T-helper 2 cell treated with Interferon-gamma antibody and Interleukin-4, amounts not matched to agents 5 μg/mL and 100 μg/mL, for 36 hours (primary cell): ENCODE measurements at regions not wholly inside any gene's neighbourhood (a gene's known extent, or its start where the extent isn't known, plus 50 kb on each side); places are given as distances from the start of the nearest gene placed in this dataset.
"Not testable (repeated sequence)": the region's sequence is repeated elsewhere in the genome, so short reads cannot be mapped to it uniquely, and the experiment has no call there.

Source experiments
- DNase-seq: peaks from one replicate; pipeline ENCODE4 v3.0.0; 2021; ENCODE audit warnings: low spot score
- H3K27ac Mint-ChIP-seq: one replicate; pipeline ENCODE4 v1.8.0; 2021; ENCODE audit warnings: mild to moderate bottlenecking, mixed read lengths
- H3K27me3 Mint-ChIP-seq: one replicate; pipeline ENCODE4 v1.8.0; 2021; ENCODE audit warnings: low read depth, mixed read lengths
- H3K36me3 Mint-ChIP-seq: one replicate; pipeline ENCODE4 v1.8.0; 2021; ENCODE audit warnings: low read depth, mixed read lengths
- H3K4me1 Mint-ChIP-seq: one replicate; pipeline ENCODE4 v1.8.0; 2021; ENCODE audit warnings: low read depth, mixed read lengths
- H3K4me3 Mint-ChIP-seq: one replicate; pipeline ENCODE4 v1.8.0; 2022; ENCODE audit warnings: mild to moderate bottlenecking, moderate library complexity, mixed read lengths
- H3K9me3 Mint-ChIP-seq: one replicate; pipeline ENCODE4 v1.8.0; 2021; ENCODE audit warnings: mixed read lengths

DNA sequence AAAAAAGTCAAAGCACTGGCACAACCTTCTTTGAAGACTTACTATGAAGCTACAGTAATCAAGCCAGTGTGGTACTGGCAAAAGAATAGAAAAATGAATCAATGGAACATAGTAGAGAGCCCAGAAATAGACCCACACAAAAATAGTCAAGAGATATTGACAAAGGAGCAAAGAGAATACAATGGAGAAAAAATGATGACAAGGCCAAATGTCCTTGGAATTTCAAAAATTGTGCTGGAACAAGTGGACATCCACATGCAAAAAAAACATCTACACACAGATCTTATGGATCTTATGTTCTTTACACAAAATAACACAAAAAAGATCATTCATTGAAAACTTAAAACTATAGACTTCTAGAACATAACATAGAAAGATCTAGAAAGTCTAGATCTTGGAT, 1379.7 kb upstream of the SEL1L start:
- Mint-ChIP-seq H3K27me3 (no peaks in the 10 kb centered on the region), H3K4me1 (no peaks in the 10 kb centered on the region), H3K9me3 (peaks cover 31% of the 10 kb centered on the region)

GRCh38 chr14:82915381-82915780, 1381.7 kb upstream of the SEL1L start:
- Mint-ChIP-seq H3K4me3 (no peak overlapping the region), H3K9me3 (peaks cover 25% of the 10 kb centered on the region), H3K36me3 (no peaks in the 10 kb centered on the region), H3K4me1 (no peaks in the 10 kb centered on the region), H3K27ac (no peak overlapping the region), H3K27me3 (no peaks in the 10 kb centered on the region)
- no peak for DNase-seq

More for the DNA sequence above, 1379.7 kb upstream of the SEL1L start:
- Mint-ChIP-seq H3K4me3 (no peak overlapping the region), H3K27ac (no peak overlapping the region), H3K36me3 (no peaks in the 10 kb centered on the region)
- no peak for DNase-seq

GRCh38 chr14:82935691-82936090, 1402.0 kb upstream of the SEL1L start:
- DNase-seq: no peak
- H3K27ac Mint-ChIP-seq: no peak overlapping the region

DNA sequence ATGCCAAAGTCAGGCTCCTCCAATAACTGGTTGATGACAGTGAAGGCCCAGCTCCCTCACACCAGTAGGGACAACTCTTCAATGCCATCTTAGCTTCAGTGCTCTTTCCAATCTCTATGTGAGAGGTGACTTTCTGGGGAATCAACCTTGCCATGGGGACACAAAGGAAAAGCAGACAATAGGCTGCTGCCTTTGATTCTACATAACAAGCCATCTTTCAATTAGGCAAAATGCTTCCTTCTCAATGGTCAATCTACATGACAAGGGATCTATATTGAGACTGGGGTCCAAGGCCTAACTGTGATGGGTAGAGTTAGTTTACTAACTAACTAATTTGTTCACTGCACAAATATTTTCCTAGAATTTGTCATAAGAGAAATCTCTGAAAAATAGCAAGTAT, 1417.5 kb upstream of the SEL1L start:
- H3K27me3 Mint-ChIP-seq: no peaks in the 10 kb centered on the region
- peaks cover 28% of the 10 kb centered on the region for H3K9me3 Mint-ChIP-seq
- H3K4me3 Mint-ChIP-seq: no peak overlapping the region
- no peak for DNase-seq
- no peak overlapping the region for H3K27ac Mint-ChIP-seq
- no peaks in the 10 kb centered on the region for H3K4me1 Mint-ChIP-seq
- H3K36me3 Mint-ChIP-seq: no peaks in the 10 kb centered on the region

More at GRCh38 chr14:82935691-82936090, 1402.0 kb upstream of the SEL1L start:
- Mint-ChIP-seq H3K36me3 (no peaks in the 10 kb centered on the region), H3K9me3 (peaks cover 39% of the 10 kb centered on the region), H3K27me3 (no peaks in the 10 kb centered on the region), H3K4me1 (no peaks in the 10 kb centered on the region), H3K4me3 (no peak overlapping the region)

DNA sequence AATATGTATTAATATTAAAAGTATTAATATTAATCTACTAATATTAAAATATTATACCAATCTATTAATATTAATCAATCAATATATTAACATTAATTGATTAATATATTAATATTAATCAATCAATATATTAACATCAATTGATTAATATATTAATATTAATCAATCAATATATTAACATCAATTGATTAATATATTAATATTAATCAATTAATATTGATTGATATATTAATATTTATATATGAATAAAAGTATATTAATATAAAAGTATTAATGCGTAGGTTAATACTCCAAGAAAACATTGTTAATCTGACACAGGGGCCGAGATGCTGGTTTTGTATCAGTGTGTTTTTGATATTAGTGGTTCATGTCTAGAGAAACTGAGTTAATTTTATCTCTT, 1430.1 kb upstream of the SEL1L start:
- peaks cover 35% of the 10 kb centered on the region for H3K9me3 Mint-ChIP-seq
- H3K4me1 Mint-ChIP-seq: no peaks in the 10 kb centered on the region
- DNase-seq: no peak
- H3K4me3 Mint-ChIP-seq: no peak overlapping the region
- no peaks in the 10 kb centered on the region for H3K36me3 Mint-ChIP-seq
- no peaks in the 10 kb centered on the region for H3K27me3 Mint-ChIP-seq
- no peak overlapping the region for H3K27ac Mint-ChIP-seq

DNA sequence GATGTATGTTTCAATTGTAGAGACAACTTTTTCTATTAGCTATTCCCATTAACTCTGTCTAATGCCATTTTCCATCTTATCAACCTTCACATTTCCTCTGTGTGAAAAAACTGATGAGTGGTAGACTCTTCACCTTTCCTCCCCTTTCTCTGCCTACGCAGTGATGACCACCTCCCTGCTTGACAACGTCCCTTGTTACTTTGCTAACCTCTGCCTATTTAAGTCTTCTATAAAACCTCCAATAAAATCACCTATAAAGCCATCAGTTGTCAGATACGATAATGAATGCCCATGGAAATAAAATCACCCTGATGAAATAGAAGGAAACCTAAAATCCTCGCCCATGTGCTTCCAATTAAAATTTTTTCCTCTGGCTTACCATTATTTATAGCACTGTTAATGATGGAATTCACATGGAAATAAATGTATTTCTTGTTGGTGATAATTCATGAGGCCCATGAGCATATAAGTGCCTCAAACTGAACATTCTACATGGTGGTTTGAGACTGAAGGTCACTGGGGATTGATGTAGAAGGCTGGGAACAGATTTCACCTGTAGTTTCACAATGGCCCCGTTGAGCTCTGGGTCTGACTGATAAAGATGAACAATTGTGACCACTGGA, 1454.0 kb upstream of the SEL1L start:
- no peaks in the 10 kb centered on the region for H3K27me3 Mint-ChIP-seq
- H3K4me1 Mint-ChIP-seq: no peaks in the 10 kb centered on the region
- no peak overlapping the region for H3K4me3 Mint-ChIP-seq
- no peaks in the 10 kb centered on the region for H3K36me3 Mint-ChIP-seq
- no peak overlapping the region for H3K27ac Mint-ChIP-seq
- H3K9me3 Mint-ChIP-seq: peaks cover 34% of the 10 kb centered on the region
- DNase-seq: no peak

DNA sequence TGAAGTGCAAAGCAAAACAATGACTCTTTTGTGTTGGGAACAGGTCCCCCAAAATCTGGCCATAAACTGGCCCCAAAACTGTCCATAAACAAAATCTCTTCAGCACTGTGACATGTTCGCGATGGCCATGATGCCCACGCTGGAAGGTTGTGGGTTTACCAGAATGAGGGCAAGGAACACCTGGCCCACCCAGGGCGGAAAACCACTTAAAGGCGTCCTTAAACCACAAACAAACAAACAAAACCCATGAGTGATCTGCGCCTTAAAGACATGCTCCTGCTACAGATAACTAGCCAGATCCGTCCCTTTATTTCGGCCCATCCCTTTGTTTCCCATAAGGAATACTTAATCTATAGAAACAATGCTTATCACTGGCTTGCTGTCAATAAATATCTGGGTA, 1460.9 kb upstream of the SEL1L start:
- DNase-seq, H3K4me1 Mint-ChIP-seq, H3K36me3 Mint-ChIP-seq, H3K4me3 Mint-ChIP-seq, H3K27me3 Mint-ChIP-seq, H3K27ac Mint-ChIP-seq: not testable (repeated sequence)
- H3K9me3 Mint-ChIP-seq: peaks cover 24% of the 10 kb centered on the region

DNA sequence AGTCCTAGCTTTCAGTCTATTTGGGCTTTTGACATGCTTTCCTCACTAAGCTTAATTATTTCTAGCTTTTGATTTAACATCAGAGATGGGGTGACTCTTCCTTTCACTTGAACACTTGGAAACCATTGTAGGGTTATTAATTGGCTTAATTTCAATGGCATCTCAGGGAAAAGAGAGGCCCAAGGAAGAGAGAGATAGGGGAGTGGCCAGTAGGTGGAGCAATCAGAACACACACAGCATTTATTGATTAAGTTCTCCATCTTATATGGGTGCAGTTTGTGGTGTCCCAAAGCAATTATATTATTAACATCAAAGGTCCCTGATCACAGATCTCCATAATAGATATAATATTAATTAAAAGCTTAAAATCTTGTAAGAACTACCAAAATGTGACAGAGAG, 1466.1 kb upstream of the SEL1L start:
- H3K9me3 Mint-ChIP-seq: peaks cover 29% of the 10 kb centered on the region
- no peaks in the 10 kb centered on the region for H3K27me3 Mint-ChIP-seq
- no peak overlapping the region for H3K27ac Mint-ChIP-seq
- DNase-seq: no peak
- H3K4me3 Mint-ChIP-seq: no peak overlapping the region
- no peaks in the 10 kb centered on the region for H3K4me1 Mint-ChIP-seq
- H3K36me3 Mint-ChIP-seq: no peaks in the 10 kb centered on the region

- peaks cover 40% of the 10 kb centered on the region for H3K9me3 Mint-ChIP-seq
- H3K27me3 Mint-ChIP-seq: no peaks in the 10 kb centered on the region
- no peak overlapping the region for H3K4me3 Mint-ChIP-seq
- DNase-seq: no peak
- no peaks in the 10 kb centered on the region for H3K4me1 Mint-ChIP-seq
- no peak overlapping the region for H3K27ac Mint-ChIP-seq
- H3K36me3 Mint-ChIP-seq: no peaks in the 10 kb centered on the region
Observed at GRCh38 chr14:83004456-83005006, 1470.9 kb upstream of the SEL1L start.

GRCh38 chr14:83006121-83006670, 1472.5 kb upstream of the SEL1L start:
- Mint-ChIP-seq H3K36me3 (no peaks in the 10 kb centered on the region), H3K27me3 (no peaks in the 10 kb centered on the region)

GRCh38 chr14:83007052-83007451, 1473.4 kb upstream of the SEL1L start:
- not testable (repeated sequence) for H3K36me3 Mint-ChIP-seq, H3K27me3 Mint-ChIP-seq, H3K4me1 Mint-ChIP-seq, H3K4me3 Mint-ChIP-seq, DNase-seq, H3K27ac Mint-ChIP-seq
- H3K9me3 Mint-ChIP-seq: peaks cover 44% of the 10 kb centered on the region

More at GRCh38 chr14:83006121-83006670, 1472.5 kb upstream of the SEL1L start:
- Mint-ChIP-seq H3K9me3 (peaks cover 42% of the 10 kb centered on the region), H3K4me3 (no peak overlapping the region), H3K27ac (no peak overlapping the region), H3K4me1 (no peaks in the 10 kb centered on the region)
- no peak for DNase-seq

DNA sequence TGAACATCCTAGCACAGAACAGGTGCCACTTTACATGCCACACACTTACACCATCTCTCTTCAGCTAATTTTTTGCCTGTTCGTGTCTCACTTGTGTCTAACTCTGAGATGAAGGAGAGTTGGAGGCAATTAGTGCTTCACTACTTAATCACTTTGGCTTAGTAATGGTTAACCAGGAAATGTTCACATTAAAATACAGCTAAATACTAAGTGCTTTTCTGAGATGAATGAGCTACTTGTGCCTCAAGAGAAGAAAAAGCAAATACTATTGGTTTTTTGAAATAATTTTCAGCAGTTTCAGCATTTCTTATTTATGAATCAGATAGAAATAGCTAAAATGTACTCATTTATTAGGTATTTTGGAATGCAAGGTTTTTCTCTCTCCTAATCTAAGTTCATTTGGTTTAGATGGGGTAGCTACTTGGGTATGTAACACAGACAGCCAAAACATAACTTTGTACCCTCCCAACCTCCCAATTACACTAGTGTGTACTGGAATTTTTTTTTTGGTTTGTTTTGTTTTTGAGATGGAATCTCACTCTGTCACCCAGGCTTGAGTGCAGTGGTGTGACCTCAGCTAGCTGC, 1474.1 kb upstream of the SEL1L start:
- Mint-ChIP-seq H3K27me3 (no peaks in the 10 kb centered on the region), H3K9me3 (peaks cover 42% of the 10 kb centered on the region), H3K27ac (no peak overlapping the region), H3K4me3 (no peak overlapping the region), H3K4me1 (no peaks in the 10 kb centered on the region), H3K36me3 (no peaks in the 10 kb centered on the region)
- no peak for DNase-seq

DNA sequence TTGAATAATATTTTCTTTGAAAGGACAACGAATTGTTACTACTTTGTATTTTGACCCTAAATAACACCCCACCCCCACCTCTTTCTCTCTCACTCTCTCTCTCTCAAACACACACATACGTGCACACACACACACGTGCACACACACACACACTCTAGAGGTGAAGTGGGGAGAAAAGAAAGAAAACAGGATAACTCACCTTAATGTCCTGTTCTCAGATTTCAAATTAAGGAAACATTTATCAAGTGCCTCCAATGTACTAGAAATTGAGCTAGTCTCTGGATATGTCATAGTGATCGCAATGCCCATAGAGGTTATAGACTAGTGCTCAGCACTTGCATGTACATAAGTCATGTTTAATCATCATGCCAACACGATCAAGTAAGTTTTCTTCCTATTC, 1483.6 kb upstream of the SEL1L start:
- H3K36me3 Mint-ChIP-seq: no peaks in the 10 kb centered on the region
- peaks cover 31% of the 10 kb centered on the region for H3K9me3 Mint-ChIP-seq
- H3K4me3 Mint-ChIP-seq: no peak overlapping the region
- H3K27me3 Mint-ChIP-seq: no peaks in the 10 kb centered on the region
- H3K27ac Mint-ChIP-seq: no peak overlapping the region
- no peaks in the 10 kb centered on the region for H3K4me1 Mint-ChIP-seq
- no peak for DNase-seq

GRCh38 chr14:83019744-83020414, 1486.2 kb upstream of the SEL1L start:
- DNase-seq: no peak
- H3K4me3 Mint-ChIP-seq: no peak overlapping the region
- peaks cover 29% of the 10 kb centered on the region for H3K9me3 Mint-ChIP-seq
- H3K4me1 Mint-ChIP-seq: no peaks in the 10 kb centered on the region
- no peaks in the 10 kb centered on the region for H3K36me3 Mint-ChIP-seq
- H3K27me3 Mint-ChIP-seq: no peaks in the 10 kb centered on the region
- no peak overlapping the region for H3K27ac Mint-ChIP-seq
